Mucosa of descending colon (tissue), 3 donors: ENCODE measurements at regions not wholly inside any gene's neighbourhood (a gene's known extent, or its start where the extent isn't known, plus 50 kb on each side); places are given as distances from the start of the nearest gene placed in this dataset.

Source experiments
- ATAC-seq: fragments of 200-7000 bp; cut with Tn5 transposase; one replicate; pipeline ENCODE4 v1.9.1; 2020; ENCODE audit warnings: mild to moderate bottlenecking, moderate library complexity
- DNase-seq, 3 donors: peaks; one replicate each; pipeline ENCODE4 v3.0.0-alpha.2; 2020
- H3K36me3 ChIP-seq: fragments of 200-600 bp; one replicate; pipeline ENCODE4 v1.8.0; 2021; ENCODE audit warnings: low read depth, mild to moderate bottlenecking
- H3K4me1 ChIP-seq: fragments of 200-600 bp; one replicate; pipeline ENCODE4 v1.8.0; 2021; ENCODE audit warnings: low read depth, mild to moderate bottlenecking
- H3K4me3 ChIP-seq: fragments of 200-600 bp; one replicate; pipeline ENCODE4 v1.8.0; 2021; ENCODE audit warnings: mild to moderate bottlenecking
- H3K9me3 ChIP-seq: fragments of 200-600 bp; one replicate; pipeline ENCODE4 v1.8.0; 2021; ENCODE audit warnings: mild to moderate bottlenecking
- CTCF ChIP-seq: fragments of 200-600 bp; IDR thresholded peaks from one replicate; pipeline ENCODE4 v1.8.0; 2022; ENCODE audit warnings: antibody characterized with exemption, mild to moderate bottlenecking
- intact Hi-C, 2 donors: fragments of 100-400 bp; cut with DNase I in 1 of 2; cut with micrococcal nuclease in 1 of 2; formaldehyde crosslinking; loops; one replicate each; pipeline versions ENCODE4 v1.11.0 to v1.11.1; 2022; cut with DNase I, micrococcal nuclease
- donor health status: DM: no; HTN: no; CAD: no; lungs with moderate emphysema.
- donor health status: DM: no; HTN: no; CAD: no.
- donor health status: DM: no; HTN: yes; CAD: no.

GRCh38 chr7:46969303-46970130 is 612.4 kb downstream of the TNS3 start:
- DNase-seq, result peak in 2 of 3 donors; percentile 48 to 71
- no peak for TF ChIP-seq CTCF
- ATAC-seq, result peak; percentile 91
- Histone ChIP-seq H3K4me1 (no peaks in the 10 kb centered on the region), H3K36me3 (no peaks in the 10 kb centered on the region), H3K4me3 (no peak overlapping the region), H3K9me3 (peaks cover 11% of the 10 kb centered on the region)
- intact Hi-C loops, result no loop called here

GRCh38 chr7:46968003-46968402 is 613.9 kb downstream of the TNS3 start:
- Histone ChIP-seq H3K4me3 (no peak overlapping the region), H3K9me3 (peaks cover 26% of the 10 kb centered on the region), H3K4me1 (no peaks in the 10 kb centered on the region), H3K36me3 (no peaks in the 10 kb centered on the region)
- no peak for TF ChIP-seq CTCF
- no peak for DNase-seq
- ATAC-seq, result no peak
- intact Hi-C loops, result no loop called here

GRCh38 chr7:46963719-46964118 is 618.2 kb downstream of the TNS3 start:
- TF ChIP-seq CTCF, result no peak
- no peak for DNase-seq
- Histone ChIP-seq H3K36me3 (no peaks in the 10 kb centered on the region), H3K4me3 (no peak overlapping the region), H3K9me3 (peaks cover 34% of the 10 kb centered on the region), H3K4me1 (no peaks in the 10 kb centered on the region)
- intact Hi-C loops, result no loop called here
- no peak for ATAC-seq

- no peak for ATAC-seq
- TF ChIP-seq CTCF, result no peak
- no peak overlapping the region for H3K4me3 ChIP-seq
- H3K4me1 ChIP-seq, result no peaks in the 10 kb centered on the region
- intact Hi-C loops, result no loop called here
- no peak for DNase-seq
- H3K9me3 ChIP-seq, result peaks cover 30% of the 10 kb centered on the region
- H3K36me3 ChIP-seq, result no peaks in the 10 kb centered on the region
These were observed 620.9 kb downstream of the TNS3 start for GRCh38 chr7:46960970-46961369.

- H3K4me3 ChIP-seq, result no peak overlapping the region
- DNase-seq, result no peak
These were observed 624.7 kb downstream of the TNS3 start for GRCh38 chr7:46957195-46957594.

More at GRCh38 chr7:46957195-46957594, 624.7 kb downstream of the TNS3 start:
- Histone ChIP-seq H3K4me1 (no peaks in the 10 kb centered on the region), H3K36me3 (no peaks in the 10 kb centered on the region), H3K9me3 (peaks cover under 1% of the 10 kb centered on the region)
- no peak for ATAC-seq
- intact Hi-C loops, result no loop called here
- no peak for TF ChIP-seq CTCF
